HG02623 (cell line): ENCODE measurements at regions not wholly inside any gene's neighbourhood (a gene's known extent, or its start where the extent isn't known, plus 50 kb on each side); places are given as distances from the start of the nearest gene placed in this dataset.
"Not testable (repeated sequence)": the region's sequence is repeated elsewhere in the genome, so short reads cannot be mapped to it uniquely, and the experiment has no call there.

ENCODE experiments used
- ATAC-seq: cut with Tn5 transposase; IDR thresholded peaks from one replicate; pipeline ENCODE4 v1.9.1; 2021; ENCODE audit warnings: moderate library complexity; ENCODE audit not compliant: unreplicated experiment

DNA sequence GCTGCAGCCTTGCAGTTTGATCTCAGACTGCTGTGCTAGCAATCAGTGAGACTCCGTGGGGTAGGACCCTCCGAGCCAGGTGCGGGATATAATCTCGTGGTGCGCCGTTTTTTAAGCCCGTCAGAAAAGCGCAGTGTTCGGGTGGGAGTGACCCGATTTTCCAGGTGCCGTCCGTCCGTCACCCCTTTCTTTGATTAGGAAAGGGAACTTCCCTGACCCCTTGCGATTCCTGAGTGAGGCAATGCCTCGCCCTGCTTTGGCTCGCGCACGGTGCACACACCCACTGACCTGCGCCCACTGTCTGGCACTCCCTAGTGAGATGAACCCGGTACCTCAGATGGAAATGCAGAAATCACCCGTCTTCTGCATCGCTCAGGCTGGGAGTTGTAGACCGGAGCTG is 203.2 kb downstream of the SNCAIP start:
- ATAC-seq: not testable (repeated sequence)

DNA sequence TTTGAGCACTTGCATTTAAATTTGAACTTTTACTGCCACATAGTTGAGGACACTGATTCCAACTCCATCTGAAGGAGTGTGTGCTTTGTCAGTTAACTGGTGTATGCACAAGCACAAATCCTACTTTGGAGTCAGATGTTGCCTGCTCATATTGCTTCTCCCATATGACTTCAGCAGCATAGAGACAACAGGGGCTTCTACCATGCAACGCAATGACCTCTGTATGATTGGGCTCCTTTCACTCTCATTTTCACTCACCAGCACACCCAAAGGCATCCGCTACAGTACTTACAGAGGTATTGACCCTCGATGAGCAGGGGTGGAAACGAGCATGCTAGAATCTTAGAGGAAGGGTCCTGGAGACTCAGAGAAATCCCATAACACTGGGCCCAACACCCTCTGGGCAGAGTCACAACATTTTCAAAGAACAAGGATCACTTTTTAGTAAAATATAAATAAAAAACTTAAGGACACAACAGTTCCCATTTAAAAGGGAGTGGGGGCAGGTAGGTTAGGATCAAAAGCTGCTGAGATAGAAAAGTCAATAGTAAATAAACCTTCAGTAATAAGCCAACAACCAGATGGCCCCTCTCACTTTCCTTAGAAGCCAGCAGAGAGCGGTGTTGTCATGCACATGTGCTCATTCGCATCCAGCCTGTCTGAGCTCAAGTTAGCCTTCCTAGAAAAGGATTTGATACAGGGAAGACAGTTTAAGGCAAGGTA is 203.8 kb downstream of the SNCAIP start:
- no peak for ATAC-seq

DNA sequence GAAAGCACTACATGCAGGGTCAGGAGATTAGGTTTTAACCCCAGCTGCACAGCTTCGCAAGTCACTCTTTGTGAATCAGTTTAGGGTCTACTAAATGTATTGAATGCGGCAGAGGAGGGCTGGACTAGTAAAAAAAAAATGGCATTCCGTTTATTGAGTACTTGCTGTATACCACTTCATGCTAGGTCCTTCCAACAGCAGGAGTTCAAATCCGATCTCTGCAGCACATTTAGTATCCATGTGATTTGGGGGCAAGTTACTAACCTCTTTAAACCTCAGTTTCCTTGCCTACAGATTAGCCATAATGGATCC is 204.4 kb downstream of the SNCAIP start:
- ATAC-seq: no peak

DNA sequence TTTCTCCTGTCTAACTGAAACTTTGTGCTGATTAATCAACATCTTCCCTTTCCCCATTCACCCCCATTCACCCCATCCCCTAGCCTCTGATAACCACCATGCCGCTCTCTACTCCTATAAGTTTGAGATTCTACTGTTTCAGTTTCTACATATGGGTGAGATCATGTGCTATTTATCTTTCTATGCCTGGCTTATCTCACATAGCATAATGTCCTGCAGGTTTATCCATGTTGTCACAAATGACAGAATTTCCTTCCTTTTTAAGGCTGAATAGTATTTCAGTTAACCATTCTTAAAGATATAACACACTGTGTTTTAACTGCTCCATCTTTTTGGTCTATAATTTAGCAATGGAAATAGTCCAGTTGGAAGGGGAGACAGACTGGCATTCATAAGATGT is 205.1 kb downstream of the SNCAIP start:
- ATAC-seq: no peak

DNA sequence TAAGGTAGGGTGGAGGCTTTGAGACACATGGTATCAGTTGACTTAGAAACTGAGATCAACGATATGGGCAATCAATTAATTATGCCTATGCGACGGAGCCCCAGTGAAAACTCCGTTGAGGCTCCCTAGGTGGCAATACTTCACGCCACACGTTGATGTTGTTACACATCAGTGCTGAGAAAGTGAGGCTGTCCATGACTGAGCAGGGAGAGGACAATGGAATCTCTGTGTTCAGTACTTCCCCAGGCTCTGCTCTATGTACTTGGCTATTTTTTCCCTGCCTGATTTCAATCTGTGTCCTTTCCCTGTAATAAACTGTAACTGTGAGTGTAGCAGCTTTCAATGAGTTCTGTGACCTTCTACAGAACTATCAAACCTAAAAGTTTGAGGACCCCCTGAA is 211.7 kb downstream of the SNCAIP start:
- ATAC-seq: no peak

DNA sequence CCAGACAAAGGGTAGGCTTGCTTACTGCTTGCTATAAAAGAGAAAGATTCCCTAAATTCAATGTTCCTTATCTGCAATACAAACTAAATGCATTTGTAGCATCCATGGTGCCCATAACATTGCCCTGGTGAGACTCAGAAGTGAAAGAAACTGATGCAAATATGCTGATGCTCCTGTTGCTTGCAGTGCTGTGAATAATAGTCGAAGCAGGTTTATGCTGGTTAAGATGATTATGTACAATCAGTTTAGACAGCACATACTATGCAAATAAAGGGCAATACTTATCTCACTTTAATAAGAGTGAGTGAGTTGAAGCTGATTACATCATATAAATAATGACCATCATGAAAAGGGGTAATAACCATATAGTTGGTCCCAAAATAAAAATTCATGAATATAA is 215.5 kb downstream of the SNCAIP start:
- ATAC-seq: no peak

DNA sequence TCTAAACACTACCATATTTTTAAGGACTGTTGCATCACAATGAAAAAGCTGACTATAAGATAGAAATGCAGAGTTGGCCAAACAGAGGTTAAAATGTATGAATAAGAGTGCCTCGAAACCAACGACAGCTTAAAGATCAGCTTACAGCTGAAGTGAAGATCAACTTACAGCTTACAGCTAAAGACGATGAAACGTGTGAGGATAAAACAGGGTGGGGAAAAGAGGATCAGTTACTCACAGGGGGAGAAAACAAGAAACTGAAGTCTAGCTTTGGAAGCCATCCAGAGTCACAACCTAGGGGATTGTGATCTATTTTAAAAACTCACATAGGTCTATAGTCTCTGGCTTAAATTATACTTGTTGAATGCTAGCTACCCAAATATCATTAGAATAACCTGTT is 220.0 kb downstream of the SNCAIP start:
- no peak for ATAC-seq

DNA sequence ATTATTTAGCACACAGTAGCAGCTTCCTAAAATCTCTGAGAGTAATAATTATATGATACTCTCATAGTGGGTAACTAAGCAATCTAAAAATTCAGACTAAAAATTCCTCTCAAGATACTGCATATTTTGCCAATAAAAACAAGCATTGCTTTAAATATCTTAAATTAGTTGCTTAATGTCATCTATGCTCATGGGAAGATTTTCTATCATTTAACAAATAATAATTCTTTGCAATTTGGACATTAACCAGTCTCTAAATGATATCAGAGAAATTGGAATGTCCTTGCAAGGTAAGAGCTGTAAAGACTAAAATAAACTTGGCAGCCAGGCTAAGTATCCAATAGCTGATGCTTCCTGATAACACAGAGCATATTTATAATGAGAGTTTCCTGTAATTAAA is 221.8 kb downstream of the SNCAIP start:
- ATAC-seq: no peak

DNA sequence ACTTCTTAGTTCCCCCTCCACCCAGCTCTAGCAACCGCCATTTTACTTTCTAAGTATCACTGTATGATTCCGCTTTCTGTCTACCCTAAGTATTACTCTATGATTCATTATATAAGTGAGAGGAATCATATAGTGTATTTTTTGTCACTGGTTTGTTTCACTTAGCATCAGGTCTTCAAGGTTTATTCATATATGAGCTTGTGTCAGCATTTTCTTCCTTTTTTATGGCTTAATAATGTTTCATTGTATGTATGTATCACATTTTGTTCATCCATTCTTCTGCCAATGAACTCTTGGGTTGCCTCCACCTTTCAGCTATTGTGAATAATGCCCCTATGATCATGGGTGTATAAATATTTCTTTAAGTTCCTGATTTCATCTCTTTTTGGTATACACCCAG is 222.8 kb downstream of the SNCAIP start:
- ATAC-seq: no peak

GRCh38 chr5:122541388-122541787 is 229.4 kb downstream of the SNCAIP start:
- ATAC-seq: no peak

DNA sequence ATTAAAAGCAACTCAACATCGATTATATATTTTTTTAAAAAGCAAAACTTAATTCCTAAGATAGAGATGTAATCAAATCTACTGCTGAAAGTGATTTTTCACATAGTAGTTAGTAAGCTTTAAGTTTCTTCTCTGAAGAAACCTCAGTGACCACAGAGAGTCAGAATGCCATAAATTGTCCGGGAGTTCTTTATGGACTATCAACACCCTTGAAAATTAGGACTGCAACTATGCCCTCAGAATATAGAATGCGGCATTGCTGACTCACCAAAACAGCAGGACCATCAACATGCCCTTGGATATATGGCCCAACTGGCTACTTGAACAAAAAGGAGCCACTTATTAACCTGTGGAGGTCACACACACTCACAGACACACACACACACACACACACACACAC is 228.9 kb upstream of the SNX2 start:
- ATAC-seq: no peak

GRCh38 chr5:122547219-122547618 is 227.7 kb upstream of the SNX2 start:
- ATAC-seq: no peak

GRCh38 chr5:122547669-122548068 is 227.2 kb upstream of the SNX2 start:
- no peak for ATAC-seq

DNA sequence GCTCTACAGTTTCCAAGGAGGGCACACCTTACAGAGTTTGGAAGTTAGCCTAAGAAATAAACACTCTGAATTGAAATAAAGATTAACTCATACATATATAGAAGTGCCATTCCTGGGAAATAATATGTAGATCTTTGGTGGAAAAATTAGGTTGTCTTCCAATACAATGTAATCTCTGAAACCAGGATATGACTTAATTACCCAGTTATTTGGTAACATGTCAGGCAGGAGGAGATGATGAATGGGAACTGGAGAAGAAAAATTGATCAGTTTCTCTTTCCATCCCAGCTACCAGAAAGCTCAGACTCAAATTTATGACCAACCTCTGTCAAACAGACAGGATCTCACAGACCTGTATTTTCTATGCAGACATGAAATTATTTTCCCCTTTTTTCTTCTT is 215.2 kb upstream of the SNX2 start:
- no peak for ATAC-seq

GRCh38 chr5:122561209-122561608 is 213.7 kb upstream of the SNX2 start:
- ATAC-seq: no peak

- ATAC-seq: no peak
Observed at GRCh38 chr5:122565331-122565730, 209.5 kb upstream of the SNX2 start.

GRCh38 chr5:122576256-122577016 is 198.4 kb upstream of the SNX2 start:
- ATAC-seq: no peak

DNA sequence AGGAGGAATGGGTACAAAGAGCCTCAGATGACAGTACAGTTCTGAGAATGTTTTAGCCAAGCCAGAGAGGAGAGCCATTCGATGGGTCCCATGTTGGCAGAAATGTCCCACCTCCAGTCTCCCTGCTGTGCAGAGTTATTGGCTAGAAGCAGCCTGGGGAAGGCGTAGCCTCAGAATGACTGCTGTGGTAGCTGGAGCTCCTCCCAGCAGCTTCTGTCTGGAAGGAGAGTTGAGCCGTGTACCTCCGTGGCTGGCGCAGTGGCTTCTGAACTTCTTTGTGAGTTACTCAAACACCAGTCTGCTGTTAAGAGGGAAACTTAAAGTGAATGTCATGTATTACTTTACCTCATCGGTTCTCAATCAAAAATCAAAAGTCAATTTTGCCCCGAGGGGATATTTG is 193.3 kb upstream of the SNX2 start:
- no peak for ATAC-seq

- no peak for ATAC-seq
Observed at GRCh38 chr5:122584411-122585300, 190.2 kb upstream of the SNX2 start.

GRCh38 chr5:122585371-122585770 is 189.5 kb upstream of the SNX2 start:
- no peak for ATAC-seq

DNA sequence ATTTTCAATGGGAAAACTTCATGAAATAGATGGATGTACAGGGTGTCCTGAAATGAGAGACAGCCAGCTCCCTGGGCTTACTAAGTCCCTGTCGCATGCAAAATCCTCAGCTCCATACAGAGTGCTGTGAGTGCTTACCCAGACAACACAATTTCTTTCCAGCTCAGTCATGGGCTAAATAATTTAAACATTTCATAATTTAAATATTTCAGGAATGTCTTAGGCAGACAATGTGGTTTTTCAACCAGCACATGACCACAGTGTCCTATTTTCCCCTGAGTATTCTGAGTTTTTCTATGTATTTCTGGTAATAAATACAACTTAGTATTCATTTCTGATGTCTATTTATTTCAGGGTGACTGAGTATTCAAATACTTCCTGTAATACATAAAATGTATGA is 188.5 kb upstream of the SNX2 start:
- no peak for ATAC-seq

GRCh38 chr5:122591828-122592227 is 183.1 kb upstream of the SNX2 start:
- ATAC-seq: no peak
